ACC112 (cell line): ENCODE measurements at regions not wholly inside any gene's neighbourhood (a gene's known extent, or its start where the extent isn't known, plus 50 kb on each side); places are given as distances from the start of the nearest gene placed in this dataset.

ENCODE experiments used
- H2AFZ ChIP-seq: fragments of 200-600 bp; sonication (generic); one replicate; pipeline ENCODE4 v1.6.0; 2017; ENCODE audit warnings: antibody characterized with exemption, low read length; ENCODE audit not compliant: unreplicated experiment
- H3K27ac ChIP-seq: fragments of 200-600 bp; sonication (generic); 2 replicates; pipeline ENCODE4 v1.5.1; 2014; ENCODE audit warnings: low read depth, mild to moderate bottlenecking, antibody characterized with exemption, low read length, moderate library complexity
- H3K27me3 ChIP-seq: fragments of 200-600 bp; sonication (generic); 2 replicates; pipeline ENCODE4 v1.6.1; 2014; ENCODE audit warnings: mild to moderate bottlenecking, antibody characterized with exemption, low read length, moderate library complexity, mixed read lengths; ENCODE audit not compliant: insufficient read depth
- H3K36me3 ChIP-seq: fragments of 200-600 bp; sonication (generic); 2 replicates; pipeline ENCODE4 v1.6.1; 2016; ENCODE audit warnings: mild to moderate bottlenecking, antibody characterized with exemption, low read length, moderate library complexity, mixed read lengths; ENCODE audit not compliant: insufficient read depth
- H3K4me1 ChIP-seq: fragments of 200-600 bp; sonication (generic); one replicate; pipeline ENCODE4 v1.6.1; 2016; ENCODE audit warnings: low read length, mixed read lengths; ENCODE audit not compliant: insufficient read depth, unreplicated experiment, control insufficient read depth
- H3K4me3 ChIP-seq: fragments of 200-600 bp; sonication (generic); 2 replicates; pipeline ENCODE4 v1.5.1; 2014; ENCODE audit warnings: mild to moderate bottlenecking, low read depth, low read length
- H3K79me2 ChIP-seq: fragments of 200-600 bp; sonication (generic); one replicate; pipeline ENCODE4 v1.6.0; 2016; ENCODE audit warnings: low read length; ENCODE audit not compliant: control insufficient read depth, unreplicated experiment, insufficient read depth

DNA sequence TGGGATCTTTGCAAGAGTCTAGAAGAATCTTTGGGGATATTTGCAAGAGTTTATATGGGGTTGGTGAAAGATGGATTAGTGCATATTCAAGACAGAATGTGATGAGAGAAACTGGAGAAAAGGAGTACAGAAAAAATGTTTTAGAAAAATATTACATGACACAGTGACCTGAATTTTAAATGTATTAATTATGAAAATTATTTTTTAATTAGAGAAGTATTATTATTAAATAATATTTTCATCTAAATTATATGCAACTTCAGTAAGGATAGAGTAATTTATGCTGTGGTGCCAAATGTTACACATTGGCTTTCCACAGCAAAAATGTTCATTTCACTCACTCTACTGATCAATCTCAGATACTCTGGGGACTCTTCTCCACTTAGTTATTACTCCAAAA, 1442.8 kb upstream of the SLC39A10 start:
- no peak overlapping the region for H3K27ac ChIP-seq
- no peaks in the 10 kb centered on the region for H3K27me3 ChIP-seq
- no peaks in the 10 kb centered on the region for H3K36me3 ChIP-seq
- no peak overlapping the region for H3K4me3 ChIP-seq
- no peaks in the 10 kb centered on the region for H3K79me2 ChIP-seq
- no peaks in the 10 kb centered on the region for H3K4me1 ChIP-seq
- H2AFZ ChIP-seq = no peak overlapping the region

GRCh38 chr2:194205568-194206227, 1451.3 kb upstream of the SLC39A10 start:
- no peak overlapping the region for H3K27ac ChIP-seq
- no peaks in the 10 kb centered on the region for H3K27me3 ChIP-seq
- H3K4me1 ChIP-seq = no peaks in the 10 kb centered on the region
- no peaks in the 10 kb centered on the region for H3K36me3 ChIP-seq
- no peak overlapping the region for H3K4me3 ChIP-seq
- no peak overlapping the region for H2AFZ ChIP-seq
- no peaks in the 10 kb centered on the region for H3K79me2 ChIP-seq

GRCh38 chr2:194203898-194204297, 1453.1 kb upstream of the SLC39A10 start:
- no peak overlapping the region for H3K4me3 ChIP-seq
- no peaks in the 10 kb centered on the region for H3K27me3 ChIP-seq
- H3K4me1 ChIP-seq = no peaks in the 10 kb centered on the region
- no peak overlapping the region for H3K27ac ChIP-seq
- H3K36me3 ChIP-seq = no peaks in the 10 kb centered on the region
- H2AFZ ChIP-seq = no peak overlapping the region
- no peaks in the 10 kb centered on the region for H3K79me2 ChIP-seq

GRCh38 chr2:194182888-194183287, 1474.1 kb upstream of the SLC39A10 start:
- no peaks in the 10 kb centered on the region for H3K27me3 ChIP-seq
- no peak overlapping the region for H3K27ac ChIP-seq
- no peak overlapping the region for H2AFZ ChIP-seq
- H3K79me2 ChIP-seq = no peaks in the 10 kb centered on the region
- no peaks in the 10 kb centered on the region for H3K4me1 ChIP-seq
- no peak overlapping the region for H3K4me3 ChIP-seq
- no peaks in the 10 kb centered on the region for H3K36me3 ChIP-seq

DNA sequence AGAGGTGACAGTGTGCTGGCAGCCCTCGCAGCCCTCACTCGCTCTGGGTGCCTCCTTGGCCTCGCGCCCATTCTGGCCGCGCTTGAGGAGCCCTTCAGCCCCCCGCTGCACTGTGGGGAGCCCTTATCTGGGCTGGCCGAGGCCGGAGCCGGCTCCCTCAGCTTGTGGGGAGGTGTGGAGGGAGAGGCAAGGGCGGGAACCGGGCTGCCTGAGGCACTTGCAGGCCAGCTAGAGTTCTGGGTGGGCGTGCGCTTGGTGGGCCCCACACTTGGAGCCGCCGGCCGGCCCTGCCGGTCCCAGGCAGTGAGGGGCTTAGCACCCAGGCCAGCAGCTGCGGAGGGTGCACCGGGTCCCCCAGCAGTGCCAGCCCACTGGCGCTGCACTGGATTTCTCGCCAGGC, 1480.9 kb upstream of the SLC39A10 start:
- no peaks in the 10 kb centered on the region; the same call in 1 of the 2 replicates for H3K36me3 ChIP-seq
- no peaks in the 10 kb centered on the region for H3K27me3 ChIP-seq
- no peak overlapping the region for H3K27ac ChIP-seq
- H3K79me2 ChIP-seq = no peaks in the 10 kb centered on the region
- H3K4me1 ChIP-seq = no peaks in the 10 kb centered on the region
- no peak overlapping the region for H3K4me3 ChIP-seq
- H2AFZ ChIP-seq = no peak overlapping the region

DNA sequence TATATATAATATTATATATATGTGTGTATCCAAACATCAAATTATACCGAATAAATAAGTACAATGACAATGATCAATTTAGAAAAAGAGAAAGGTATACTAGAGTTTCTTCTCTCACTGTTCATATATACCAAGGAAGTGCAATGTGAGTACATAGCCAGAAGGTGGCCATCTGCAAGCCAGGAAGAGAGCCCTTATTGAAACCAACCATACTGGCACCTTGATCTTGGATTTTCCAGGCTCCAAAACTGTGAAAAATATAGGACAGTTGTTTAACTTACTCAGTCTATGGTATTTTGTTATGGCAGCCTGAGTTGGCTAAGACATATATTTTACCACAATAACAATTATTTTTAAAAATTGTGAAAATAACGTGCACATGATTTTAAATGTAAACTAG, 1490.2 kb upstream of the SLC39A10 start:
- H3K27me3 ChIP-seq = no peaks in the 10 kb centered on the region
- no peak overlapping the region for H3K4me3 ChIP-seq
- H3K4me1 ChIP-seq = no peaks in the 10 kb centered on the region
- no peaks in the 10 kb centered on the region for H3K36me3 ChIP-seq
- H3K27ac ChIP-seq = no peak overlapping the region
- H3K79me2 ChIP-seq = no peaks in the 10 kb centered on the region
- no peak overlapping the region for H2AFZ ChIP-seq

DNA sequence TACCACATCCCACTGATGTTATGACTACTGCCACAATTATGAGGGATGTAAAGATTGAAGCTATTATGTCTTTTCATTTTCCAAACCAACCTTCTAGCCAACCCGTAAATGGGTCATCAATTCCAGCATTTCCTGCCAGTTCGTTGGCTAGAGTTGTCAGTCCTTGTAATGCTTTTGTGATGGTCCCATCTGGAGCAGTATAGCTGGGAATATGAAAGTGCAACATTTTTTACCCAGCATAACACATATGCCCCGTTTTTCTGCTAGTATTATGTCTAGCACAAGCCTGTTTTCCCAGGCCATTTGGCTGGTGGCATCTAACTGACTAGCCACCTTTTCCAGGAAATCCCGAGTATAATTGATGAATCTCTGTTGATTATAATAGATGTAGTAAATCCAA, 1501.6 kb upstream of the SLC39A10 start:
- no peak overlapping the region for H3K4me3 ChIP-seq
- no peak overlapping the region for H2AFZ ChIP-seq
- no peak overlapping the region for H3K27ac ChIP-seq
- no peaks in the 10 kb centered on the region for H3K4me1 ChIP-seq
- no peaks in the 10 kb centered on the region for H3K27me3 ChIP-seq
- H3K79me2 ChIP-seq = no peaks in the 10 kb centered on the region
- H3K36me3 ChIP-seq = no peaks in the 10 kb centered on the region

DNA sequence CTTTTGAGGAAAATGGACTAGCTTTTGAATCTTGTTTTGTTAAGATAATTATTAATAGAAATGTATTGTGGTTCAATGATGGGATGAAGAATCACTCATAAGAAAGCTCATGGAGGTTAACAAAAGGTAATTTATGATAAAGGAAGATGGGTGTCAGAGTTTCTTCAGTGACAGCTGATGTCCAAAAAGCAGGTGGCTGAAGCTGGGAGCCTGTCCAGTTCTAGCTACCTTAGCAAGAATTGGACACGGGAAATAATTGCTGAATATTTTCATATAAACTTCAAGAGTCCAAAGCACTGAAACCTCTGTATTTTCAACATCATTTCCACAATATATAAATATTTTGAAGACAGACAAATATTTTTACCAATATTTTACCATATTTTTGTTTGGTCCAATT, 1505.8 kb upstream of the SLC39A10 start:
- no peaks in the 10 kb centered on the region for H3K27me3 ChIP-seq
- no peak overlapping the region for H3K27ac ChIP-seq
- no peaks in the 10 kb centered on the region for H3K36me3 ChIP-seq
- no peaks in the 10 kb centered on the region for H3K4me1 ChIP-seq
- H2AFZ ChIP-seq = no peak overlapping the region
- H3K4me3 ChIP-seq = no peak overlapping the region
- H3K79me2 ChIP-seq = no peaks in the 10 kb centered on the region

- Histone ChIP-seq H2AFZ (no peak overlapping the region), H3K4me3 (no peak overlapping the region), H3K36me3 (no peaks in the 10 kb centered on the region), H3K79me2 (no peaks in the 10 kb centered on the region), H3K27me3 (no peaks in the 10 kb centered on the region), H3K27ac (no peak overlapping the region), H3K4me1 (no peaks in the 10 kb centered on the region)
Measured at GRCh38 chr2:194135463-194135862, 1521.6 kb upstream of the SLC39A10 start.

DNA sequence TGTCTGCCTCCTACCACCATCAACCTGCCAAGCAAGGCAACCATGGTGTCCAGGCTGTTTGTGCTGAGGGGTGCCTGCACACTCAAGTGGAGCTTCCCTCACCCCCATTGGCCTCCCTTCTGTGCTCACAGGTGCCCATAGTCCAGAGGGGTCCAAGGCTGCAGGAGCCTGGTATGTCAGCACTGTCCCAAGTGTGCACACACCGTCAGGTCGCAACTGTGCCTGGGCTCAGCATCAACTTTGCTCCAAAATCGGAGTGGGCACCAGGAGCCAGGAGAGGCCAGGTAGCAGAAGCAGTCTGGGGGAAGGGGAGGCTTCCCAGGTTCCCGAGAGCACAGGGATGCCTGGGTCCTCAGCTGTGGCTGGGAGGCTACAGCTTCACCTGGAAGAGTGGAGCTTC, 1528.2 kb upstream of the SLC39A10 start:
- Histone ChIP-seq H3K27ac (no peak overlapping the region), H3K79me2 (no peaks in the 10 kb centered on the region), H2AFZ (no peak overlapping the region), H3K4me3 (no peak overlapping the region), H3K36me3 (no peaks in the 10 kb centered on the region), H3K27me3 (no peaks in the 10 kb centered on the region), H3K4me1 (no peaks in the 10 kb centered on the region)

GRCh38 chr2:194126418-194126817, 1530.6 kb upstream of the SLC39A10 start:
- H2AFZ ChIP-seq = peak overlapping the region; percentile 40
- H3K4me3 ChIP-seq = peak overlapping the region; percentile 48
- H3K4me1 ChIP-seq = no peaks in the 10 kb centered on the region

More at GRCh38 chr2:194126418-194126817, 1530.6 kb upstream of the SLC39A10 start:
- Histone ChIP-seq H3K27ac (no peak overlapping the region), H3K27me3 (no peaks in the 10 kb centered on the region), H3K36me3 (no peaks in the 10 kb centered on the region), H3K79me2 (no peaks in the 10 kb centered on the region)
